GM12891 (cell line): ENCODE measurements at regions not wholly inside any gene's neighbourhood (a gene's known extent, or its start where the extent isn't known, plus 50 kb on each side); places are given as distances from the start of the nearest gene placed in this dataset.

Experiments
- DNase-seq: peaks from one replicate; pipeline ENCODE4 v3.0.0; 2011; ENCODE audit warnings: low spot score; ENCODE audit not compliant: insufficient read length
- FAIRE-seq: peaks from 2 replicates; lab custom pipeline; 2011; peaks lifted over from hg19 to GRCh38; lab: Jason Lieb, UNC
- PAX5 ChIP-seq: IDR thresholded peaks from 2 replicates; pipeline ENCODE4 v1.6.1; 2011; ENCODE audit warnings: low read length, moderate library complexity, mild to moderate bottlenecking; ENCODE audit not compliant: insufficient read depth, severe bottlenecking
- POLR2A ChIP-seq: IDR thresholded peaks from 2 replicates; pipeline ENCODE4 v1.6.1; 2011; ENCODE audit warnings: low read depth, low read length, control low read depth
- POLR2AphosphoS5 ChIP-seq: IDR thresholded peaks from 2 replicates; pipeline ENCODE4 v1.6.1; 2011; ENCODE audit warnings: low read depth, low read length, control low read depth
- POU2F2 ChIP-seq: IDR thresholded peaks from 2 replicates; pipeline ENCODE4 v1.6.1; 2011; ENCODE audit warnings: low read depth, mild to moderate bottlenecking, control low read depth, low read length, moderate library complexity
- SPI1 ChIP-seq: IDR thresholded peaks from 2 replicates; pipeline ENCODE4 v1.6.1; 2011; ENCODE audit warnings: low read depth, low read length, control low read depth
- TAF1 ChIP-seq: IDR thresholded peaks from 2 replicates; pipeline ENCODE4 v1.6.1; 2011; ENCODE audit warnings: low read depth, low read length, control low read depth

- DNase-seq (no peak), FAIRE-seq (no peak)
- TF ChIP-seq SPI1, result no peak
Observed at GRCh38 chr10:15462253-15462897, 91.3 kb upstream of the FAM171A1 start.

GRCh38 chr10:15461353-15462108, 90.4 kb upstream of the FAM171A1 start:
- DNase-seq (no peak), FAIRE-seq (no peak)
- TF ChIP-seq POU2F2 (no peak), POLR2A (no peak), SPI1 (no peak), TAF1 (no peak), POLR2AphosphoS5 (no peak), PAX5 (no peak)

- DNase-seq (no peak), FAIRE-seq (no peak)
- TF ChIP-seq TAF1, result no peak
- no peak for TF ChIP-seq POLR2A
- no peak for TF ChIP-seq PAX5
- no peak for TF ChIP-seq POLR2AphosphoS5
- TF ChIP-seq POU2F2, result no peak
- TF ChIP-seq SPI1, result no peak
Observed at GRCh38 chr10:15460661-15461060, 89.6 kb upstream of the FAM171A1 start.

GRCh38 chr10:15459218-15459617, 88.1 kb upstream of the FAM171A1 start:
- FAIRE-seq (no peak), DNase-seq (no peak)
- TF ChIP-seq PAX5 (no peak), TAF1 (no peak), POLR2AphosphoS5 (no peak), SPI1 (no peak), POLR2A (no peak), POU2F2 (no peak)

- FAIRE-seq (no peak), DNase-seq (no peak)
- TF ChIP-seq SPI1 (no peak), POLR2AphosphoS5 (no peak), TAF1 (no peak), PAX5 (no peak)
Observed at GRCh38 chr10:15457382-15457781, 86.3 kb upstream of the FAM171A1 start.

- DNase-seq, result no peak
- no peak for FAIRE-seq
- TF ChIP-seq POU2F2 (no peak), PAX5 (no peak), POLR2AphosphoS5 (no peak), SPI1 (no peak), TAF1 (no peak), POLR2A (no peak)
Observed at GRCh38 chr10:15455456-15455855, 84.4 kb upstream of the FAM171A1 start.

- FAIRE-seq, result no peak
- TF ChIP-seq PAX5 (no peak), TAF1 (no peak), POLR2AphosphoS5 (no peak), SPI1 (no peak), POU2F2 (no peak), POLR2A (no peak)
- no peak for DNase-seq
Observed at GRCh38 chr10:15453926-15454325, 82.8 kb upstream of the FAM171A1 start.

GRCh38 chr10:15453457-15453856, 82.4 kb upstream of the FAM171A1 start:
- no peak for FAIRE-seq
- no peak for TF ChIP-seq SPI1
- no peak for TF ChIP-seq TAF1
- TF ChIP-seq POLR2A, result no peak
- no peak for TF ChIP-seq POLR2AphosphoS5
- no peak for TF ChIP-seq PAX5
- no peak for TF ChIP-seq POU2F2

GRCh38 chr10:15452545-15452944, 81.5 kb upstream of the FAM171A1 start:
- TF ChIP-seq POLR2A, result no peak
- no peak for TF ChIP-seq PAX5
- no peak for TF ChIP-seq POLR2AphosphoS5
- TF ChIP-seq TAF1, result no peak
- TF ChIP-seq SPI1, result no peak
- no peak for TF ChIP-seq POU2F2
- DNase-seq, result no peak
- no peak for FAIRE-seq

More at GRCh38 chr10:15453457-15453856, 82.4 kb upstream of the FAM171A1 start:
- no peak for DNase-seq

GRCh38 chr10:15451137-15452094, 80.3 kb upstream of the FAM171A1 start:
- TF ChIP-seq POLR2A (no peak), SPI1 (no peak), POU2F2 (no peak), PAX5 (no peak), TAF1 (no peak), POLR2AphosphoS5 (no peak)
- FAIRE-seq (no peak), DNase-seq (no peak)
